GM18508 (cell line): ENCODE measurements at regions not wholly inside any gene's neighbourhood (a gene's known extent, or its start where the extent isn't known, plus 50 kb on each side); places are given as distances from the start of the nearest gene placed in this dataset.

Source experiments
- ATAC-seq: cut with Tn5 transposase; IDR thresholded peaks from one replicate; pipeline ENCODE4 v1.9.1; 2021; ENCODE audit warnings: moderate number of reproducible peaks; ENCODE audit not compliant: insufficient read depth, unreplicated experiment

- ATAC-seq = no peak
These were observed 499.3 kb downstream of the INHBA start for GRCh38 chr7:41203542-41203941.

- no peak for ATAC-seq
These were observed 501.9 kb downstream of the INHBA start for GRCh38 chr7:41201021-41201420.

GRCh38 chr7:41199136-41199535 lies 503.8 kb downstream of the INHBA start:
- ATAC-seq = no peak

- no peak for ATAC-seq
These were observed 504.4 kb downstream of the INHBA start for GRCh38 chr7:41198502-41198901.

GRCh38 chr7:41197769-41198168 lies 505.1 kb downstream of the INHBA start:
- ATAC-seq = no peak

GRCh38 chr7:41193738-41194282 lies 509.1 kb downstream of the INHBA start:
- ATAC-seq = no peak

- ATAC-seq = no peak
These were observed 512.3 kb downstream of the INHBA start for GRCh38 chr7:41190581-41190980.

- no peak for ATAC-seq
These were observed 513.0 kb downstream of the INHBA start for GRCh38 chr7:41189866-41190265.

- no peak for ATAC-seq
These were observed 514.4 kb downstream of the INHBA start for GRCh38 chr7:41188163-41189130.

- no peak for ATAC-seq
These were observed 515.6 kb downstream of the INHBA start for GRCh38 chr7:41187322-41187721.

- ATAC-seq = no peak
These were observed 517.0 kb downstream of the INHBA start for GRCh38 chr7:41185851-41186250.

- no peak for ATAC-seq
These were observed 519.1 kb downstream of the INHBA start for GRCh38 chr7:41183741-41184140.

GRCh38 chr7:41182782-41183181 lies 520.1 kb downstream of the INHBA start:
- ATAC-seq = no peak

GRCh38 chr7:41175435-41175834 lies 527.5 kb downstream of the INHBA start:
- ATAC-seq = no peak

GRCh38 chr7:41174521-41174920 lies 528.4 kb downstream of the INHBA start:
- no peak for ATAC-seq

- ATAC-seq = no peak
These were observed 532.4 kb downstream of the INHBA start for GRCh38 chr7:41170466-41170865.

- ATAC-seq = no peak
These were observed 533.6 kb downstream of the INHBA start for GRCh38 chr7:41169317-41169716.

- ATAC-seq = no peak
These were observed 535.1 kb downstream of the INHBA start for GRCh38 chr7:41167836-41168235.

- no peak for ATAC-seq
These were observed 538.5 kb downstream of the INHBA start for GRCh38 chr7:41164440-41164839.

GRCh38 chr7:41163991-41164390 lies 538.9 kb downstream of the INHBA start:
- ATAC-seq = no peak

- no peak for ATAC-seq
These were observed 540.3 kb downstream of the INHBA start for GRCh38 chr7:41162612-41163011.
